HL-60 (cell line): ENCODE measurements at regions not wholly inside any gene's neighbourhood (a gene's known extent, or its start where the extent isn't known, plus 50 kb on each side); places are given as distances from the start of the nearest gene placed in this dataset.

Experiments
- DNase-seq, 2 experiments: peaks; one replicate each; pipeline ENCODE4 v3.0.0-alpha.2; 2010 to 2020; ENCODE audit warnings: low read depth in 1 of 2, low spot score in 1 of 2
- H3K27ac ChIP-seq: fragments of 250-450 bp; sonication (Bioruptor Pico); replicated peaks from 2 replicates; pipeline ENCODE4 v1.5.1; 2020; ENCODE audit warnings: mild to moderate bottlenecking, moderate library complexity
- H3K27me3 ChIP-seq: fragments of 250-450 bp; sonication (Bioruptor Pico); 2 replicates; pipeline ENCODE4 v1.5.1; 2021; ENCODE audit warnings: mild to moderate bottlenecking, moderate library complexity; ENCODE audit not compliant: insufficient read depth, poor library complexity, severe bottlenecking
- H3K4me3 ChIP-seq: replicated peaks from 2 replicates; pipeline ENCODE4 v1.5.1; 2011; ENCODE audit warnings: mild to moderate bottlenecking, control low read depth, low read length; ENCODE audit not compliant: insufficient read depth
- GABPA ChIP-seq: IDR thresholded peaks from 2 replicates; pipeline ENCODE4 v1.6.1; 2012; ENCODE audit warnings: low read depth
- POLR2AphosphoS5 ChIP-seq: IDR thresholded peaks from 2 replicates; pipeline ENCODE4 v1.6.1; 2012; ENCODE audit warnings: low read depth
- REST ChIP-seq: IDR thresholded peaks from 2 replicates; pipeline ENCODE4 v1.6.1; 2012; ENCODE audit warnings: low read depth; ENCODE audit not compliant: insufficient replicate concordance
- SPI1 ChIP-seq: IDR thresholded peaks from 2 replicates; pipeline ENCODE4 v1.6.1; 2012; ENCODE audit warnings: low read depth, mild to moderate bottlenecking, borderline replicate concordance
- TF ChIP-seq, protein P1 (sequence below): IDR thresholded peaks from one replicate; pipeline ENCODE4 v1.5.1; 2011; ENCODE audit warnings: low read length, control low read depth, inconsistent platforms; ENCODE audit not compliant: insufficient read depth

DNA sequence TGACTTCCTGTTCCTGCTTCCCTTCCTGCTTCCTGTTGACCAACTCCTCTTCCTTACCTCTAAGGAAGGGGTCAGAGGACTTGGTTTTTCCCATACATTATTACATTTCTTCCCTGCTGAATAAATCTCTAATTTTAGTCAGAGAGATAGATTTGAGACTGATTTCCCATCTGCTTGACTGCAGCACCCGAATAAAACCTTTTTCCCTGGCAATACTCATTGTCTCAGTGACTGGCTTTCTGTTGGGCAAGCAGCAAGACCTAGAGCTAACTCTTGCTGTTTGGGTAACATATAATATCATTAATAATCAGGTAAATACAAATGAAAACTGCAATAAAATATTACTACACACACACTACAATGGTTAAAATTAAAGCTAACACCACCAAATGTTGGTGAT, 132.2 kb downstream of the FSCB start:
- DNase-seq, result no peak
- H3K4me3 ChIP-seq, result no peak overlapping the region
- H3K27ac ChIP-seq, result no peak overlapping the region
- no peaks in the 10 kb centered on the region for H3K27me3 ChIP-seq
- TF ChIP-seq SPI1 (no peak), REST (no peak), GABPA (no peak), POLR2AphosphoS5 (no peak)
- TF ChIP-seq, protein P1, sequence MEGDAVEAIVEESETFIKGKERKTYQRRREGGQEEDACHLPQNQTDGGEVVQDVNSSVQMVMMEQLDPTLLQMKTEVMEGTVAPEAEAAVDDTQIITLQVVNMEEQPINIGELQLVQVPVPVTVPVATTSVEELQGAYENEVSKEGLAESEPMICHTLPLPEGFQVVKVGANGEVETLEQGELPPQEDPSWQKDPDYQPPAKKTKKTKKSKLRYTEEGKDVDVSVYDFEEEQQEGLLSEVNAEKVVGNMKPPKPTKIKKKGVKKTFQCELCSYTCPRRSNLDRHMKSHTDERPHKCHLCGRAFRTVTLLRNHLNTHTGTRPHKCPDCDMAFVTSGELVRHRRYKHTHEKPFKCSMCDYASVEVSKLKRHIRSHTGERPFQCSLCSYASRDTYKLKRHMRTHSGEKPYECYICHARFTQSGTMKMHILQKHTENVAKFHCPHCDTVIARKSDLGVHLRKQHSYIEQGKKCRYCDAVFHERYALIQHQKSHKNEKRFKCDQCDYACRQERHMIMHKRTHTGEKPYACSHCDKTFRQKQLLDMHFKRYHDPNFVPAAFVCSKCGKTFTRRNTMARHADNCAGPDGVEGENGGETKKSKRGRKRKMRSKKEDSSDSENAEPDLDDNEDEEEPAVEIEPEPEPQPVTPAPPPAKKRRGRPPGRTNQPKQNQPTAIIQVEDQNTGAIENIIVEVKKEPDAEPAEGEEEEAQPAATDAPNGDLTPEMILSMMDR, result no peak

DNA sequence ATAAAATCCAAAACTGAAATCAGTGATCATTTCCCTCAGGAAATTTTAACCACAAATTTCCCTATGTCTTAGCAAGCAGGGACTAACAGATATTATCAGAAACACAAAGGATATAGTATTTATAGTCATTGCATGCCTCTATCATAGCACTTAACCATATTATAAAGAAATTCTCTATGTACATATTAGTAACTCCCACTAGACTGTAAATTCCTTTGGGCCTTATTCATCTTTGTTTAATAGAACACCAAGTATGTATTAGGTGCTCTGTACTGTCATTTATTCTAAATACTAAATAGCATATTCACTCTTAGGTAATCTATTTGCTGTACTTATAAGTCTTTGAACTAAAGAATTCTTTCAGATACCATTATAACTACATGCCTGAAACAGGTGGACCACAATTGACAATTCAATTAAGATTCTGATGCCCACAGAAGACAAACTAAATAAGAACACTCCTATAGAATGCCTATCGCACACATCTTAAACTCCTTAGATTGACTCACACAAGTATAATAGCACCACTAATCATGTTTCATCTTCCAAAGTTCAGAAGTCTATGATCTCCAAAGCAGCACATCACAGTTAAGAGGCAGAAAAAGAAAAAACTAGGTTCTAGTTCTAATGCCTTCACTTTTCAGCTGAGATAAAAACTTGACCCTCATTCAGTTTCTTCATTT, 134.1 kb downstream of the FSCB start:
- DNase-seq, result no peak
- no peak overlapping the region for H3K4me3 ChIP-seq

GRCh38 chr14:44372231-44372630, 134.9 kb downstream of the FSCB start:
- no peak for TF ChIP-seq GABPA
- TF ChIP-seq REST, result no peak
- no peak for TF ChIP-seq SPI1
- TF ChIP-seq, protein P1, result no peak
- TF ChIP-seq POLR2AphosphoS5, result no peak
- Histone ChIP-seq H3K27me3 (no peaks in the 10 kb centered on the region), H3K4me3 (no peak overlapping the region), H3K27ac (no peak overlapping the region)
- DNase-seq, result no peak

More for the DNA sequence above, 134.1 kb downstream of the FSCB start:
- Histone ChIP-seq H3K27me3 (no peaks in the 10 kb centered on the region), H3K27ac (no peak overlapping the region)
- TF ChIP-seq SPI1, result no peak
- TF ChIP-seq GABPA, result no peak

DNA sequence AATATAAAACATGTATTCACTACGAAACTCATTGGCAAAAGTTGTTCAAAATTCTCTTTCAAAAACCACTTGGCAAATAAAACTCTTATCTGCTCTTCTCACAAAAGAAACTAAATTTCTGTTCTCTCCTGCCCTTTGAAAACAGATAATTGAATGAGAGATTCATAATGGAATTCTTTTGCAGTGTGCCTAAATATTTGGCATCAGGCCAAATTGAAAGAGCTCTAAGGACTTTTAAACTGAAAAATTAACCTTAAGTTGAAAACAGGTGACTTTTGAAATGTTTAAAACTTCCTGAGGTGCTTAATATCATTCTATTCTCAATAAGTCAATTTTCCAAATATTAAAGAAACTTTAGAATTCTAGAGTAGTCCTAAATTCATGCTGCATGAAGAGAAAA, 136.4 kb downstream of the FSCB start:
- Histone ChIP-seq H3K27ac (no peak overlapping the region), H3K27me3 (no peaks in the 10 kb centered on the region), H3K4me3 (no peak overlapping the region)
- DNase-seq, result no peak
- no peak for TF ChIP-seq POLR2AphosphoS5
- TF ChIP-seq, protein P1, result no peak
- no peak for TF ChIP-seq REST
- TF ChIP-seq GABPA, result no peak
- no peak for TF ChIP-seq SPI1
